Testis (tissue), 2 donors: ENCODE measurements at regions not wholly inside any gene's neighbourhood (a gene's known extent, or its start where the extent isn't known, plus 50 kb on each side); places are given as distances from the start of the nearest gene placed in this dataset.

Source experiments
- POLR2A ChIP-seq: fragments of 450-650 bp; IDR thresholded peaks from one replicate; pipeline ENCODE4 v1.6.1; 2017; ENCODE audit warnings: antibody characterized with exemption, mild to moderate bottlenecking, moderate library complexity
- TF ChIP-seq, protein P1 (sequence below), 3 experiments: fragments of 450-650 bp in 2 of 3; fragments of 200-600 bp in 1 of 3; sonication (generic) in 1 of 3; IDR thresholded peaks; one replicate each; pipeline ENCODE4 v1.5.1; 2016 to 2019; ENCODE audit warnings: antibody characterized with exemption in 3 of 3, mild to moderate bottlenecking in 2 of 3, moderate library complexity in 1 of 3

- TF ChIP-seq, protein P1, sequence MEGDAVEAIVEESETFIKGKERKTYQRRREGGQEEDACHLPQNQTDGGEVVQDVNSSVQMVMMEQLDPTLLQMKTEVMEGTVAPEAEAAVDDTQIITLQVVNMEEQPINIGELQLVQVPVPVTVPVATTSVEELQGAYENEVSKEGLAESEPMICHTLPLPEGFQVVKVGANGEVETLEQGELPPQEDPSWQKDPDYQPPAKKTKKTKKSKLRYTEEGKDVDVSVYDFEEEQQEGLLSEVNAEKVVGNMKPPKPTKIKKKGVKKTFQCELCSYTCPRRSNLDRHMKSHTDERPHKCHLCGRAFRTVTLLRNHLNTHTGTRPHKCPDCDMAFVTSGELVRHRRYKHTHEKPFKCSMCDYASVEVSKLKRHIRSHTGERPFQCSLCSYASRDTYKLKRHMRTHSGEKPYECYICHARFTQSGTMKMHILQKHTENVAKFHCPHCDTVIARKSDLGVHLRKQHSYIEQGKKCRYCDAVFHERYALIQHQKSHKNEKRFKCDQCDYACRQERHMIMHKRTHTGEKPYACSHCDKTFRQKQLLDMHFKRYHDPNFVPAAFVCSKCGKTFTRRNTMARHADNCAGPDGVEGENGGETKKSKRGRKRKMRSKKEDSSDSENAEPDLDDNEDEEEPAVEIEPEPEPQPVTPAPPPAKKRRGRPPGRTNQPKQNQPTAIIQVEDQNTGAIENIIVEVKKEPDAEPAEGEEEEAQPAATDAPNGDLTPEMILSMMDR (IDR thresholded peaks at IDR 0.05) = no peak
- TF ChIP-seq POLR2A = no peak
Observed at GRCh38 chr12:17503742-17504141, 586.3 kb downstream of the RERGL start.
